ENCODE measurements at regions not wholly inside any gene's neighbourhood (a gene's known extent, or its start where the extent isn't known, plus 50 kb on each side); places are given as distances from the start of the nearest gene placed in this dataset.

DNA sequence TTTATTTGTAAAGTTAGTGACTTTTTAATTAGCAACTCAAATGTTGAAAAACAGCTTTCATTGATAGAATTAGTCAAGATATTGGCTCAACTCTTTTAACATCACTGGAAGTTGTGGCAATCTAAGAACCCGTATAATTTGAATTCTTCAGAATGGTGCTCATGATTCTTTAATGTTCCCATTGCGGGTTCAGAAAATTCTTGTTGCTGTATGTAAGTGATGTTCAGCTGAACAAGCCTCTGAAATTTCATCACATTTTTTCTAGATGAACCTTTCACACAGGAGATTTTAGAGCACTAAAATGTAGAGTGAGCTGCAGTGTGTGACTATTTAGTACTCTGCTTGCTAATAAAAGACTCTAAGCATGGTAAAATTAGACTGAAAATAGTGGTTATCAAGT, 1317.7 kb downstream of the FSTL5 start:
- no peaks in the 10 kb centered on the region for H3K27me3 Mint-ChIP-seq (ENCODE audit: insufficient read depth, unreplicated experiment)
- DNase-seq = no peak
- intact Hi-C loops (cut with micrococcal nuclease; ENCODE audit: unreplicated experiment) = no loop called here
- H3K27me3 ChIP-seq (replicated peaks; ENCODE audit: control insufficient read depth, insufficient read depth, low read length) = no peaks in the 10 kb centered on the region
- ChIA-PET CTCF (no interaction called here), POLR2A (no interaction called here)
- H3K9me3 Mint-ChIP-seq (ENCODE audit: unreplicated experiment) = no peaks in the 10 kb centered on the region
- no peak overlapping the region for H3K27ac Mint-ChIP-seq (ENCODE audit: unreplicated experiment)
- H3K36me3 Mint-ChIP-seq (ENCODE audit: insufficient read depth, unreplicated experiment) = no peaks in the 10 kb centered on the region
- H3K9me3 ChIP-seq = no peaks in the 10 kb centered on the region
- H3K36me3 ChIP-seq (ENCODE audit: control insufficient read depth, insufficient read depth, low read length) = no peaks in the 10 kb centered on the region
- no peaks in the 10 kb centered on the region for H3K4me1 ChIP-seq
- H3K4me3 Mint-ChIP-seq (ENCODE audit: unreplicated experiment) = no peak overlapping the region
- no peak for TF ChIP-seq CTCF (IDR thresholded peaks at IDR 0.05; ENCODE audit: insufficient read depth in 1 of 2, low read depth in 1 of 2, low read length in 1 of 2, severe bottlenecking in 1 of 2, unreplicated experiment in 1 of 2)
- no peak overlapping the region for H3K4me3 ChIP-seq (ENCODE audit: low read depth, low read length)
- H3K4me1 Mint-ChIP-seq (ENCODE audit: low read depth, unreplicated experiment) = no peaks in the 10 kb centered on the region
- BruUV-seq (replicated peaks) = no TSS peak

DNA sequence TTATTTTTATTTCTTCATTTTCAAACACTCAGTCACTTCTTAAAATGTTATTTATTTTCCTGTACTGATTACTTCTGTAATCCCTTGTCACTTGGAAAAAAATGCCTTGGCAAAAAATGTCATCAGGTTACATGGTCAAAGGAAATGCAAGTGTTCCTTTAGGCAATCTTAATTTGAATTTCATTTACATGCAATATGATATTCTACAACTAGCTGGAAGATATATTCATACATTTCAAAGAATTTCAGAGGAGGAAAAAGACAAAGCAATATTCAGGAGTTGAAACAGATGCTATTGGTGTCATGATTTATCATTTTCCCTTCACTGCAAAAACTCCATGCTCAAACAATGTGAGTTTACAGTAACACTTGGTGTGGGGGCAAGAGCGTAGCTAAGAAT, 1316.6 kb downstream of the FSTL5 start:
- Mint-ChIP-seq H3K4me1 (ENCODE audit: low read depth, unreplicated experiment) (no peaks in the 10 kb centered on the region), H3K9me3 (ENCODE audit: unreplicated experiment) (no peaks in the 10 kb centered on the region), H3K27me3 (ENCODE audit: insufficient read depth, unreplicated experiment) (no peaks in the 10 kb centered on the region), H3K4me3 (ENCODE audit: unreplicated experiment) (no peak overlapping the region), H3K27ac (ENCODE audit: unreplicated experiment) (no peak overlapping the region), H3K36me3 (ENCODE audit: insufficient read depth, unreplicated experiment) (no peaks in the 10 kb centered on the region)
- H3K36me3 ChIP-seq (ENCODE audit: control insufficient read depth, insufficient read depth, low read length) = no peaks in the 10 kb centered on the region
- ChIA-PET POLR2A (no interaction called here), CTCF (no interaction called here)
- intact Hi-C loops (cut with micrococcal nuclease; ENCODE audit: unreplicated experiment) = no loop called here
- no peaks in the 10 kb centered on the region for H3K9me3 ChIP-seq
- no TSS peak for BruUV-seq (replicated peaks)
- no peaks in the 10 kb centered on the region for H3K4me1 ChIP-seq
- H3K4me3 ChIP-seq (ENCODE audit: low read depth, low read length) = no peak overlapping the region
- TF ChIP-seq CTCF (IDR thresholded peaks at IDR 0.05; ENCODE audit: insufficient read depth in 1 of 2, low read depth in 1 of 2, low read length in 1 of 2, severe bottlenecking in 1 of 2, unreplicated experiment in 1 of 2) = no peak
- no peak for DNase-seq
- H3K27me3 ChIP-seq (replicated peaks; ENCODE audit: control insufficient read depth, insufficient read depth, low read length) = no peaks in the 10 kb centered on the region

GRCh38 chr4:160848489-160848888, 1315.3 kb downstream of the FSTL5 start:
- DNase-seq = no peak
- no peaks in the 10 kb centered on the region for H3K4me1 ChIP-seq
- H3K27me3 ChIP-seq (replicated peaks; ENCODE audit: control insufficient read depth, insufficient read depth, low read length) = no peaks in the 10 kb centered on the region
- H3K4me3 Mint-ChIP-seq (ENCODE audit: unreplicated experiment) = no peak overlapping the region
- no peaks in the 10 kb centered on the region for H3K9me3 ChIP-seq
- H3K36me3 Mint-ChIP-seq (ENCODE audit: insufficient read depth, unreplicated experiment) = no peaks in the 10 kb centered on the region
- H3K4me1 Mint-ChIP-seq (ENCODE audit: low read depth, unreplicated experiment) = no peaks in the 10 kb centered on the region
- TF ChIP-seq CTCF (IDR thresholded peaks at IDR 0.05; ENCODE audit: insufficient read depth in 1 of 2, low read depth in 1 of 2, low read length in 1 of 2, severe bottlenecking in 1 of 2, unreplicated experiment in 1 of 2) = no peak
- no peaks in the 10 kb centered on the region for H3K9me3 Mint-ChIP-seq (ENCODE audit: unreplicated experiment)
- ChIA-PET CTCF (no interaction called here), POLR2A (no interaction called here)
- no peak overlapping the region for H3K4me3 ChIP-seq (ENCODE audit: low read depth, low read length)
- H3K36me3 ChIP-seq (ENCODE audit: control insufficient read depth, insufficient read depth, low read length) = no peaks in the 10 kb centered on the region
- BruUV-seq (replicated peaks) = no TSS peak
- H3K27me3 Mint-ChIP-seq (ENCODE audit: insufficient read depth, unreplicated experiment) = no peaks in the 10 kb centered on the region
- intact Hi-C loops (cut with micrococcal nuclease; ENCODE audit: unreplicated experiment) = no loop called here
- no peak overlapping the region for H3K27ac Mint-ChIP-seq (ENCODE audit: unreplicated experiment)

All from Caco-2 (cell line).